MM.1S (cell line): ENCODE measurements at regions not wholly inside any gene's neighbourhood (a gene's known extent, or its start where the extent isn't known, plus 50 kb on each side); places are given as distances from the start of the nearest gene placed in this dataset.

ENCODE experiments used
- DNase-seq: peaks from one replicate; pipeline ENCODE4 v3.0.0-alpha.2; 2015
- H2AFZ ChIP-seq: fragments of 300-600 bp; sonication (generic); 2 replicates; pipeline ENCODE4 v1.6.0; 2016; ENCODE audit warnings: antibody characterized with exemption, low read length
- H3F3A ChIP-seq: fragments of 300-600 bp; sonication (generic); 2 replicates; pipeline ENCODE4 v1.6.1; 2016; ENCODE audit warnings: mild to moderate bottlenecking, antibody characterized with exemption, low read length, moderate library complexity, mixed read lengths; ENCODE audit not compliant: insufficient read depth
- H3K27ac ChIP-seq: fragments of 300-600 bp; sonication (generic); 2 replicates; pipeline ENCODE4 v1.5.1; 2016; ENCODE audit warnings: mild to moderate bottlenecking, low read length
- H3K27me3 ChIP-seq: fragments of 300-600 bp; sonication (generic); replicated peaks from 2 replicates; pipeline ENCODE4 v1.6.0; 2016; ENCODE audit warnings: low read length; ENCODE audit not compliant: insufficient read depth
- H3K36me3 ChIP-seq: fragments of 300-600 bp; sonication (generic); replicated peaks from 2 replicates; pipeline ENCODE4 v1.6.1; 2016; ENCODE audit warnings: mild to moderate bottlenecking, low read length, mixed read lengths; ENCODE audit not compliant: insufficient read depth
- H3K4me1 ChIP-seq: fragments of 300-600 bp; sonication (generic); 2 replicates; pipeline ENCODE4 v1.6.1; 2016; ENCODE audit warnings: low read length, mixed read lengths
- H3K4me2 ChIP-seq: fragments of 300-600 bp; sonication (generic); 2 replicates; pipeline ENCODE4 v1.6.0; 2016; ENCODE audit warnings: low read depth, low read length
- H3K4me3 ChIP-seq: fragments of 300-600 bp; sonication (generic); 2 replicates; pipeline ENCODE4 v1.5.1; 2016; ENCODE audit warnings: low read length, mixed read lengths
- H3K79me2 ChIP-seq: fragments of 300-600 bp; sonication (generic); 2 replicates; pipeline ENCODE4 v1.6.1; 2016; ENCODE audit warnings: mixed run types, low read length, mixed read lengths
- H3K9ac ChIP-seq: fragments of 300-600 bp; sonication (generic); 2 replicates; pipeline ENCODE4 v1.6.1; 2016; ENCODE audit warnings: low read length, mixed read lengths
- H3K9me2 ChIP-seq: fragments of 300-600 bp; sonication (generic); replicated peaks from 2 replicates; pipeline ENCODE4 v1.6.1; 2016; ENCODE audit warnings: mild to moderate bottlenecking, low read length, mixed read lengths; ENCODE audit not compliant: insufficient read depth
- H3K9me3 ChIP-seq: fragments of 300-600 bp; sonication (generic); replicated peaks from 2 replicates; pipeline ENCODE4 v1.6.1; 2016; ENCODE audit warnings: mild to moderate bottlenecking, low read length, mixed read lengths; ENCODE audit not compliant: insufficient read depth
- H4K20me1 ChIP-seq: fragments of 300-600 bp; sonication (generic); 2 replicates; pipeline ENCODE4 v1.6.1; 2016; ENCODE audit warnings: mild to moderate bottlenecking, low read length, moderate library complexity, mixed read lengths; ENCODE audit not compliant: insufficient read depth
- CTCF ChIP-seq: fragments of 300-600 bp; sonication (generic); IDR thresholded peaks from 2 replicates; pipeline ENCODE4 v1.5.1; 2016; ENCODE audit warnings: antibody characterized with exemption, low read length, mixed read lengths
- EZH2 ChIP-seq: fragments of 300-600 bp; sonication (generic); optimal IDR thresholded peaks from 2 replicates; pipeline ENCODE3; 2017; ENCODE audit warnings: low read depth, mild to moderate bottlenecking, antibody characterized with exemption, low read length, mixed read lengths
- EZH2phosphoT487 ChIP-seq: fragments of 300-600 bp; sonication (generic); IDR thresholded peaks from 2 replicates; pipeline ENCODE4 v1.6.1; 2018; ENCODE audit warnings: antibody characterized with exemption, low read length

- TF ChIP-seq EZH2phosphoT487, result no peak
- TF ChIP-seq CTCF, result no peak
- no peak for TF ChIP-seq EZH2
- no peaks in the 10 kb centered on the region for H3K79me2 ChIP-seq
- no peak overlapping the region for H3K4me3 ChIP-seq
- no peak overlapping the region for H3K9ac ChIP-seq
- H3K9me2 ChIP-seq, result no peaks in the 10 kb centered on the region
- no peaks in the 10 kb centered on the region for H3K4me1 ChIP-seq
- H3F3A ChIP-seq, result no peaks in the 10 kb centered on the region
- H3K9me3 ChIP-seq, result no peaks in the 10 kb centered on the region
- no peak for DNase-seq
- no peaks in the 10 kb centered on the region for H3K27me3 ChIP-seq
- H3K36me3 ChIP-seq, result no peaks in the 10 kb centered on the region
- no peaks in the 10 kb centered on the region for H4K20me1 ChIP-seq
- no peak overlapping the region for H3K27ac ChIP-seq
- no peak overlapping the region for H2AFZ ChIP-seq
- H3K4me2 ChIP-seq, result no peak overlapping the region
These were observed 151.8 kb upstream of the NABP1 start for GRCh38 chr2:191526091-191526490.

- Histone ChIP-seq H3K9me2 (no peaks in the 10 kb centered on the region), H3K4me3 (no peak overlapping the region), H3F3A (no peaks in the 10 kb centered on the region), H3K4me1 (no peaks in the 10 kb centered on the region), H3K4me2 (no peak overlapping the region), H3K36me3 (no peaks in the 10 kb centered on the region), H3K27ac (no peak overlapping the region), H3K9ac (no peak overlapping the region), H3K9me3 (no peaks in the 10 kb centered on the region), H3K79me2 (no peaks in the 10 kb centered on the region), H3K27me3 (no peaks in the 10 kb centered on the region), H2AFZ (no peak overlapping the region), H4K20me1 (no peaks in the 10 kb centered on the region)
- TF ChIP-seq CTCF (no peak), EZH2 (no peak), EZH2phosphoT487 (no peak)
- no peak for DNase-seq
These were observed 151.4 kb upstream of the NABP1 start for GRCh38 chr2:191526536-191526935.

- H3F3A ChIP-seq, result no peaks in the 10 kb centered on the region
- H3K36me3 ChIP-seq, result no peaks in the 10 kb centered on the region
- DNase-seq, result no peak
- H2AFZ ChIP-seq, result no peak overlapping the region
- H4K20me1 ChIP-seq, result no peaks in the 10 kb centered on the region
- H3K4me3 ChIP-seq, result no peak overlapping the region
- no peaks in the 10 kb centered on the region for H3K4me1 ChIP-seq
- H3K9ac ChIP-seq, result no peak overlapping the region
- H3K4me2 ChIP-seq, result no peak overlapping the region
- H3K9me3 ChIP-seq, result no peaks in the 10 kb centered on the region
- no peaks in the 10 kb centered on the region for H3K9me2 ChIP-seq
- H3K27ac ChIP-seq, result no peak overlapping the region
- TF ChIP-seq EZH2 (no peak), CTCF (no peak), EZH2phosphoT487 (no peak)
- no peaks in the 10 kb centered on the region for H3K27me3 ChIP-seq
- no peaks in the 10 kb centered on the region for H3K79me2 ChIP-seq
These were observed 150.9 kb upstream of the NABP1 start for GRCh38 chr2:191526953-191527556.
